Epithelial cell of esophagus (primary cell): ENCODE measurements at regions not wholly inside any gene's neighbourhood (a gene's known extent, or its start where the extent isn't known, plus 50 kb on each side); places are given as distances from the start of the nearest gene placed in this dataset.
"Not testable (repeated sequence)": the region's sequence is repeated elsewhere in the genome, so short reads cannot be mapped to it uniquely, and the experiment has no call there.

Source experiments
- DNase-seq: peaks from one replicate; pipeline ENCODE4 v3.0.0; 2010; ENCODE audit warnings: low read depth
- H3K4me3 ChIP-seq: 2 replicates; pipeline ENCODE4 v1.5.1; 2011; ENCODE audit warnings: mild to moderate bottlenecking, low read length, control low read depth
- CTCF ChIP-seq: IDR thresholded peaks from 2 replicates; pipeline ENCODE4 v1.5.1; 2011; ENCODE audit warnings: low read depth, mild to moderate bottlenecking, low read length, control low read depth, inconsistent platforms; ENCODE audit not compliant: insufficient read depth; ENCODE audit errors: missing control alignments

DNA sequence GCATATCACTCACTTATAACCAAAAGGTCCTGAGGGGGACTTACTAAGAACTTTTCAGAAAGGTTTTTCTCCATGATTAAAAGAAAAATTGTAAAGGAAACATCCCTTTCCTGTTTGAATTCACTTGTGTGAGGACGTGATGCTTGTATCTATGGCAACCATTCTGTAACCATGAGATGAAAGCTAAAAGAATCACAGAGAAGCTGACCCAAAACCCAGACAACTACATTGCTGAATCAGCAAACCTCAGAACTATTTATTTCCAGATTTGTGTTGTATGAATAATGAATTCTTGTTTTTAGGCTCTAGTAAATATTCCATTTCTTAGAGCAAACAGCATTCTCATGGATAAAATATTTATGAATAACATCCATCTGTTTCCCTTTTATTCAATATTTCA lies 91.2 kb downstream of the RCHY1 start:
- no peak for DNase-seq
- H3K4me3 ChIP-seq, result no peak overlapping the region
- no peak for TF ChIP-seq CTCF

- no peak overlapping the region for H3K4me3 ChIP-seq
- no peak for TF ChIP-seq CTCF
- no peak for DNase-seq
These were observed 101.5 kb downstream of the RCHY1 start for GRCh38 chr4:75412746-75413145.

DNA sequence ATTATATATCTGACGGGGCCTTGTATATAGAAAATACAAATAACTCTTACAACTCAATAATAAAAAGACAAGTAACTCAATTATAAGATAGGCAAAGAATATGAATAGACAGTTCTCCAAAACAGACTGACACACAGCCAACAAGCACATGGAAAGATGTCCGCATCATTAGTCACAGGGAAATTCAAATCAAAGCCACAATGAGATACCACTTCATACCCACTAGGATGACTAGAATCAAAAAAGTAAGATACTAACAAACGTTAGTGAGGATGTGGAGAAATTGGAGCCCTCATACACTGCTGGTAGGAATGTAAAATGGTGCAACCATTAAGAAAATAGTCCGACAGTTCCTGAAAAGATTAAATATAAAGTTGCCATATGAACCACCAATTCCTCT lies 115.7 kb downstream of the RCHY1 start:
- no peak for DNase-seq
- TF ChIP-seq CTCF, result no peak
- H3K4me3 ChIP-seq, result no peak overlapping the region

GRCh38 chr4:75391489-75392166 lies 122.6 kb downstream of the RCHY1 start:
- no peak for TF ChIP-seq CTCF
- no peak for DNase-seq

DNA sequence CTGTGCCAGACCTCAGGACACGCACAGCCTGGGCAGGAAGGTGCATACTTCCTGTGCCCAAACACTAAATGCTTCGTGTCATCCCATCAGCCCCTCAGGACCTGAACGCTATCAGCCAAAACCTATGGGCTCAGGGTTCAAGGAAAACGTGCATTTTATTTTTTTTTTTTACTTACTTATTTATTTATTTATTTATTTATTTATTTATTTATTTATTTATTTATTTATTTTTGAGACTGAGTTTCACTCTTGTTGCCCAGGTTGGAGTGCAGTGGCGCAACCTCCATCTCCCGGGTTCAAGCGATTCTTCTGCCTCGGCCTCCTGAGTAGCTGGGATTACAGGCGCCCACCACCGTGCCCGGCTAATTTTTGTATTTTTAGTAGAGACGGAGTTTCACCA lies 127.8 kb downstream of the RCHY1 start:
- H3K4me3 ChIP-seq, DNase-seq: not testable (repeated sequence)

More at GRCh38 chr4:75391489-75392166, 122.6 kb downstream of the RCHY1 start:
- no peak overlapping the region for H3K4me3 ChIP-seq

- no peak for TF ChIP-seq CTCF
- no peak for DNase-seq
- H3K4me3 ChIP-seq, result no peak overlapping the region
These were observed 129.1 kb downstream of the RCHY1 start for GRCh38 chr4:75385106-75385505.

- no peak for TF ChIP-seq CTCF
- no peak for DNase-seq
- H3K4me3 ChIP-seq, result no peak overlapping the region
These were observed 137.7 kb downstream of the RCHY1 start for GRCh38 chr4:75376543-75376942.

DNA sequence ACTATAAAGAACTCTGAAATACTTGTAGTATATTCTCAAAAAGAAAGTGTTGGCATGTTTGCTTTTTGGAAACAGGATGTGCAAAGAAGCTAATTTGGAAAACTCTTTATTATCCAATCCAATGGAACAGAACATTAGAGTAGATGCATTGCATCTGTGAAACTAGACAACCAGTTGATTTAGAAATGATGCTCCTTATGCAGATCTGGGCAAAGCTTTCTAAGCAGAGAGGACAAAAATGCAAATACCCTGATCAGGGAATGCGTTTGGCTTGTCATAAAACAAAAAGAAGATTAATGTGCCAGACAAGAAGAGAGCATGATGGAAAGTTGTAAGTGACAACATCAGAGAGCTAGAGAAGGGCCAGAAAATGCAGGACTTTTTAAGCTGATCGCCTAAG lies 142.3 kb downstream of the RCHY1 start:
- H3K4me3 ChIP-seq, result no peak overlapping the region
- no peak for DNase-seq
- no peak for TF ChIP-seq CTCF
